MM.1S (cell line): ENCODE measurements at regions not wholly inside any gene's neighbourhood (a gene's known extent, or its start where the extent isn't known, plus 50 kb on each side); places are given as distances from the start of the nearest gene placed in this dataset.

Experiments used
- CTCF ChIP-seq: fragments of 300-600 bp; sonication (generic); IDR thresholded peaks from 2 replicates; pipeline ENCODE4 v1.5.1; 2016; ENCODE audit warnings: antibody characterized with exemption, low read length, mixed read lengths
- EZH2 ChIP-seq: fragments of 300-600 bp; sonication (generic); optimal IDR thresholded peaks from 2 replicates; pipeline ENCODE3; 2017; ENCODE audit warnings: low read depth, mild to moderate bottlenecking, antibody characterized with exemption, low read length, mixed read lengths

GRCh38 chr6:15885624-15886023 lies 222.8 kb upstream of the DTNBP1 start:
- no peak for TF ChIP-seq CTCF
- TF ChIP-seq EZH2, result no peak
